ENCODE measurements at regions not wholly inside any gene's neighbourhood (a gene's known extent, or its start where the extent isn't known, plus 50 kb on each side); places are given as distances from the start of the nearest gene placed in this dataset.

DNA sequence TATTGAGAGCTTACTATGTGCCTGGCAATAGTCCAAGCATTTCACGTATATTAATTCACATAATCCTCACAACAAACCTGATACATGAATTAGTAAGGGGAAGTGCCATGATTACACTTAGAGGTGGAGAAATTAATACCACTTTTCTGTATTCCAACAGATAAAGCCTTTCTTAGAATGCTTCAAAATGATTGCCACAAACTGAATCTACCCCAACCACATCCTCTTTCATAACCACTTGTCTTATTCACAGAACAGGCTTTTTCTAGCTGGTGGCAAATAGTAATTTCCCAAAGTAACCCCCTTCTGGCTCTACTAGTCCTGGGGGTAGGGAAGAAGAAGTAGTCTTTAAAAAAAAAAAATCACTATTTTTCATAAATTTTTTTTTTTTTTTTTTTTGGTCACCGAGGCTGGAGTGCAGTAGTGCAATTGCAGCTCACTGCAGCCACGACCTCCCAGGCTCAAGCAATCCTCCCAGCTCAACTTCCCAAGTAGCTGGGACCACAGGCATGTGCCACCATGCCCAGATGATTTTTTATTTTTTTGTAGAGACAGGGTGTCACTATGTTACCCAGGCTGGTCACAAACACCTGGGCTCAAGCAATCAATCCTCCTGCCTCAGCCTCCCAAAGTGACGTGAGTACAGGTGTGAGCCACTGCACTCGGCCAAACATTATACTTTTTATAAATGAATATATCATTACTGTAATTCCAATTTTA is 59.0 kb upstream of the ARID2 start:
- no peak for DNase-seq (ENCODE audit: low read depth)

DNA sequence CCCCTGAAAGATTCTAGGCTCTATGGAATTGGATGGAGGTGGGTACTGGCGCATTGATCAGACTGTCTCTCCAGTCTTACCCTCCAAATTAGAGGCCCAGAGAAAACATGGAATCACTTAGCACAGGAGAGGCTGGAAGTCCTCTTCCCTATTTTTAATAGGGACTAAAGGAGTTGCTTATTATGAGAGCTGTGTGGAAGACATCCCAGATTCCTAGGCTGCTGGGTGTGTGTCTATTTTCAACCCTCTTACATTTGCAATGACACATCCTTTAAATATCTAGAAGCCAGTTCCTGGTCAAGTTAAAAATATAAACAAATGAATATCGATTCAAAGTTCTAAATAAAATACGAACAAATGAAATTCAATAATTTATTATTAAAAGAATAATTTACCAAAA is 58.3 kb upstream of the ARID2 start:
- peak; percentile 45 for DNase-seq (ENCODE audit: low read depth)

DNA sequence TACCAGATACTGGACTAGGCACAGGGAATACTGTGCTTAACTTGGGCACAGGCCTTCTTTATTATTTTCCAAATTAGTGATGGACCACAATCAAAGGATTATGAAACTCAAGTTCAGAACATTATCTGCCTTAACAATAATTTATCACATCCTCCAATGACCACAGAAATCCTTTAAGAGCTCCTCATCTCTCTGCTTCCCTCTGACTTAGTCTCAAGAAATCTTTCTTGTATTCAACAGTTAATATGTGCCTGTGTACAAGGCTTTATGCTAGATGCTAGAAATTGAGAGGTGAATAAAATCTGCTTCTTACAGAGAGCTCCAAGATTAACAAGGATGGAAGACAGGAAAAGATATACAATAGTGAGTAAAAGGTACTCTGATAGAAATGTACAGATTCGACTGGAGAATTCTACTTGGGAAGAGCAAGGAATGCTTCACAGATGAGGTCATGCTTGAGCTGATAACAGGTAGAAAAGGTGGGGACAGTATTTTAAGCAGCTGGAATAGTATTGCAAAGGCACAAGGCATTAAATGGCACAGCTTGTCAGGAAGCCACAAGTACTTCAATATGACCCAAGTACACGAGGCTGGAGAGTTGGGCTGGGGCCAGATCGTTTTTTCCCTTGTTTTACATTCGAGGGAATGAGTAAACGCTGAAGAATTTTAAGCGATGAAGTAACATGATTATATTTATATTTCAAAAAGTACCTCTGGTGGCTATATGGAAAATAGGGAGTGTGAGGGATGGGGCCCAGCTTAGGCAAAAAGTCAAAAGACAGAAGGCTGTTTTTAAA is 55.1 kb upstream of the ARID2 start:
- DNase-seq (ENCODE audit: low read depth), result peak; percentile 87

DNA sequence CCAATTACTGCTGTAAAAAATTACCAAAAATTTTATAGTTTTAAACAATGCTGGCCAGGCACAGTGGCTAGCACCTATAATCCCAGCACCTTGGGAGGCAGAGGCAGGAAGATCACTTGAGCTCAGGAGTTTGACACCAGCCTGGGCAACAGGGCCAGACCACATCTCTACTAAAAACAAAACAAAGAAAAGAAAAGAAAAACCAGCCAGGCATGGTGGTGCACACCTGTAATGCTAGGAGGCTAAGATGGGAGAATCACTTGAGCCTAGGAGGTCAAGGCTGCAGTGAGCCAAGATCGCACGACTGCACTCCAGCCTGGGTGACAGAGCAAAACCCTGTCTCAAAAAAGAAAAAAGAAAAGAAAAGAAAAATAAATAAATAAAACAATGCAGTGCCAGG is 54.0 kb upstream of the ARID2 start:
- no peak for DNase-seq (ENCODE audit: low read depth)

Data from fibroblast of gingiva (primary cell).